Islet precursor cell (in vitro differentiated cells): ENCODE measurements at regions not wholly inside any gene's neighbourhood (a gene's known extent, or its start where the extent isn't known, plus 50 kb on each side); places are given as distances from the start of the nearest gene placed in this dataset.
"Not testable (repeated sequence)": the region's sequence is repeated elsewhere in the genome, so short reads cannot be mapped to it uniquely, and the experiment has no call there.

Source experiments
- DNase-seq: peaks from one replicate; pipeline ENCODE4 v3.0.0-alpha.2; 2018

DNA sequence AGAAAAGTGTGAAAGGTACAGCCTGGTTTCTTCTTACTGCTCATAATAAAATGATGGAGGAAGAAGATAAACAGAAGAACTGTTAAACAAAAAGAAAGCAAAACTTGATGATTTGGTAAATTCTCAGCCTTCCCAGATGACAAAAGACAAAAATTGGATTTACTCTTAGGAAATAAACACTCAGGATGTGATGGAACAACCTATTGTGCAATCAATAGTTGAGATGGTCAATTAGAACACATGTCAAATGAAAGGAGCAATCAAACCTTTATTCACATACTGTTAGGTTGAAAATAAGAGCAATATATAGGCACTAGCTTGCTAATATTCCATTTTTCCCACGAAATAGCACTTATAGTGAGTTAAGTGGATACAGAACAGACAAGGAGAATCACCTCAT is 1174.0 kb upstream of the SLC39A10 start:
- DNase-seq: no peak

GRCh38 chr2:194465641-194466040 is 1191.4 kb upstream of the SLC39A10 start:
- DNase-seq: no peak

- no peak for DNase-seq
Measured at GRCh38 chr2:194464964-194465638, 1191.9 kb upstream of the SLC39A10 start.

- DNase-seq: not testable (repeated sequence)
Measured at GRCh38 chr2:194462883-194463282, 1194.1 kb upstream of the SLC39A10 start.

DNA sequence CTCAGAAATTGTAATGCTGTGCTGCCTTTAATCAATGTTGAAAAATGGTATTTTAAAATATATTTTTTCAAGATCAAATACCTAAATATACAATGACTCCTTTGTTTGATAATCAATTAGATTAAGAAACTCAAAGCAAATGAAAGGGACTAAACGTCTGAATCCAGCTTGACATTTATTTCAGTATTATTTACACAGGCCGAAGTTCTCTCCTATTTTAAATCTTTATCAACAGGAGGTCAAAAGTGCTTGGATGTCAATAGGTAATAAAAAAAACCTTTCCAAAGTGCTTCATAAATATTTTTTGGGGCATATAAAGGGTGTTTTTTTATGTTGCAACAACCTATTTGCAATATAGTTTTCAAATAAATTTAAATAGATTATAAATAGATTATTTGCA is 1201.7 kb upstream of the SLC39A10 start:
- DNase-seq: no peak

DNA sequence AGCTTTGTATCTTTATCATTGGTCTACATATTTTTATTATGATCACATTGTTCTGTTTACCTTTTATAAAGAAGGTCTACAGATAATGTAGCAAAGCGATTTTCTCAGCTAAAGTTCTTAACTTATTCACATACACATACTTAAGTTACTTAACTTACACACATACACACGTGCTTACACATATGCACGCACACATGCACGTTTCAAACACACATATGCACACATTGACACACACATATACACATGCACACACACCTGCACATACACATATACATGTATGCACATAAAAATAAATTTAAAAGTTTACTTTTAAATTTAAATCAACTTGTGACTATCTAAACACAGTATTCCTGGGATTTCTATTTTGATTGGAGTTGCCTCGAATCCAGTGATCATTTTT is 1204.5 kb upstream of the SLC39A10 start:
- no peak for DNase-seq

- no peak for DNase-seq
Measured at GRCh38 chr2:194445226-194445625, 1211.8 kb upstream of the SLC39A10 start.

- no peak for DNase-seq
Measured at GRCh38 chr2:194443926-194444325, 1213.1 kb upstream of the SLC39A10 start.

DNA sequence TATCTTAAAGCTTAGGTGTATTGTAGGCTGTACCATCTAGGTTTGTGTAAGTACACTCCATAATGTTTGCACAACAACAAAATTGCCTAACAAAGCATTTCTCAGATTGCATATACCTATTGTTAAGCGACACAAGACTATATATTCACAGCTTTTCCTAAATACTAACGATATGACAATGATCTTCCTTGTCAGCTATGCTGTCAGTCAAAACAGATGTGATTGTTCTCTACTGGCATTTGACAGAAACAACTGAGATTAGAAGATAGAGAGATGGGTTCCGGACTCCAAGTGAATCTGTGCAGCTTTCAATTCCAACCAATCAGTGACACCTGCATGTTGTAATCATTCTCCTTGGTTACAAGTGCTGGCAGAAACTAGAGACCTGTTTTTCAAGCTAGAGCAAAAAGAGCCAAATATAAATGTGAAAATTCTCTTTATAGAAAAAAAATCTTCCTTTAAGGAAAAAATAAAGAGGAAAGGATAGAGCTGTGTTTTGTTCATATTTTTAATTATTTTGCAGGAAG is 1232.3 kb upstream of the SLC39A10 start:
- DNase-seq: no peak

DNA sequence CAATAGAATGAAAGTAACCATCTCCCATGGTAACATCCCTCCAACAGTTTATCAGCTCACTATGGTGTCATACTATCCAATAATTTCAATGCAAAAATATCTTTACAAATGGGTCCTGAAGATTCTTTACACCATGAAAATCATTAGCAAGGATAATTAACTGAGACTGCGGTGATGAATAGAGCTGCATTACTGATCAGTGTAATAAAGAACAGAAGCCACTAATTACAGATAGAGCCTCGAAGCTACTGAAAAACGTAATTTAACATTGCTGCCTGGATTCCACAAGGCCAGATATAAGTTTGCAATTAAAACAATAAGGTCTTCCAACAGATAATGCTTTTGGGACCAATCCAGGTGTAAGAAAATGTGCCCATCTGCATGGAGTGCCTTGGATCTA is 1245.8 kb upstream of the SLC39A10 start:
- DNase-seq: no peak

- DNase-seq: no peak
Measured at GRCh38 chr2:194395818-194396217, 1261.2 kb upstream of the SLC39A10 start.

- DNase-seq: no peak
Measured at GRCh38 chr2:194385376-194385775, 1271.7 kb upstream of the SLC39A10 start.

DNA sequence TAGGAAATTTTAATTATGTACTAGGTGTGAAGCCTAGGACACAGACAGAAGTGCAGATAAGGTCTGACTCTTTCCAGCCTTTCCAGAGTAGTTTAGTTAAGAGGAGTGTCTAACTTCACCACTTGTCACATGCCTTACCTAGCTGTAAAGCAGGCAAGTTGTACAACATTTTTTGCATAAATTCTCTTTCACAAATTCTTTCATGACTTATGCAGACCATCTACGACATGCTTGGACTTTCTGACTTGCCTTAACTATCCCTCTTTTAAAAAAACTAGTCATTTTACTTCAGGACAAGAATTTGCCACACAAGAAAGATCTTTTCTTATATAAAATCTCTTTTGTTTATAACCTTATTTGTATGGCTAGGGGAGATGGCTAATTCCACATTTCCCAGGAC is 1273.6 kb upstream of the SLC39A10 start:
- DNase-seq: no peak

GRCh38 chr2:194382221-194382620 is 1274.8 kb upstream of the SLC39A10 start:
- DNase-seq: no peak

DNA sequence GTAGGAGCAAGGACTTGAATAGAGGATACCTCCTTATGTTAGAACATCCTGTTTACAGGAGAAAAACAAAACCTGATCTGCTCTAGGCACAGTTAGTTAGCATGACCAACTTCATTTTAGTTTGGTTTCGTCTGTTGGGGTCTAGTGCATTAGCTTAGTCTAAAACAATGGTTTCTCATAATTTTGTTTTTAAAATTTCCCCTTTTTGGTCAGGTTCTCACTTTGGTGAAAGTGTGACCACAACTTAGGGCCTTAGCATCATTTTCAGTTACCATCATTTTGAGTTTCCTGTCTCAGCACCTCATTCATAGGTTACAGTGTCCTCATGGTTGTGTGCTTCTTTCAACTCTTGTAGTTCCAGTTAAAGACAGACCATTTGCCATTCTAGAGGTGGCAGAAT is 1277.0 kb upstream of the SLC39A10 start:
- DNase-seq: no peak

DNA sequence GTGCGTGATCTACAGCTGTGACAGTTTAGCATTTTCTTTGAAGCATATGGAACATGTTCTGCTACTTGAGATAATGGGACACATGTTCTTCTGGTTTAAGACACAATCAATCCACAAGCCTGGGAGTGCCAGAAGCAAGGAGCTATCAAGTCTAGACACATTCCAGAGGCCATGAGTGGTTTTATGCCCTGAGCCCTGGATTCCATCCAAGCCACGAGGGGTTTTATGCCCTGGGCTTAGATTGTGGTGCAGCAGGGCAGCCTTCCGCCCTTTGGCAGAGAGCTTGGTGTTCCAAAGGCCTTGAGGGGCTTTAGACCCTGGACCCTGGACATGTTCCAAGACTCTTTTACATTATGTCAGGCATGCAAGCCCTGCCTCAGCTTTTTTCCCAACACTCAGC is 1289.6 kb upstream of the SLC39A10 start:
- DNase-seq: peak; percentile 62

DNA sequence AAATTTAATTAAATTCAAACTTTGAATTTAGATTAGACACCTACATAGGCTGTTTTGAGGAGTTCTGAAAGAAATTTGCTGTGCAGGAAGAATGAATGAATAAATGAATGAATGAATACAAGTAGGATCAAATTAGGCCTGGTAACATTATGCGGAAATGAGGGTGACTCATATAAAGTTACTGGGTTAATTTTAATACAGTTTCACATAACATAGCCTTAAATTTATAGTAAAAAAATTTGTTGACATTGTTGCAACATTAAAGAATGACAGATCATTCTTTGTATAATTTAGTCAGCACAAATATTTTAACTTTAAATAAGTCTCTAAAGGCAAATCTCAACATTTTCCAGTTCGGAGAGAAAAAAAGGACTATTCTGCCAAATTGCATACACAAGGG is 1293.1 kb upstream of the SLC39A10 start:
- DNase-seq: no peak

DNA sequence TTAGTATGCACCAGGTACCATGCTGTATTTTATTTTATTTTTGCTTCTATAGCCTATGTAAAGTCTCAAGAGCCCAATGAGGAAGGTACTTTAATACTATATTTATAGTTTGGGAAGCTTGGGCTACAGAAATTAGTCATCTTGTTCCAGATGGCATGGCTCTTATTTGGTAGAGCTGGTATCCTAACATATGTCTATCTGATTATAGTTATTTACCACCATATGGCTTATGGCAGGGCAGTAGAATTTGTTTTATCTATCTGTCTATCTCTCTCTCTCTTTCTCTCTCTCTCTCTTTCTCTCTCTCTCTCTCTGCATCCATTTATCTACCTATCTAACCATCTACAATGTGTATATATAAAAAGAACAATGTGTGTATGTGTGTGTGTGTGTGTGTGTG is 1293.7 kb upstream of the SLC39A10 start:
- DNase-seq: no peak

- DNase-seq: no peak
Measured at GRCh38 chr2:194352505-194352904, 1304.5 kb upstream of the SLC39A10 start.

DNA sequence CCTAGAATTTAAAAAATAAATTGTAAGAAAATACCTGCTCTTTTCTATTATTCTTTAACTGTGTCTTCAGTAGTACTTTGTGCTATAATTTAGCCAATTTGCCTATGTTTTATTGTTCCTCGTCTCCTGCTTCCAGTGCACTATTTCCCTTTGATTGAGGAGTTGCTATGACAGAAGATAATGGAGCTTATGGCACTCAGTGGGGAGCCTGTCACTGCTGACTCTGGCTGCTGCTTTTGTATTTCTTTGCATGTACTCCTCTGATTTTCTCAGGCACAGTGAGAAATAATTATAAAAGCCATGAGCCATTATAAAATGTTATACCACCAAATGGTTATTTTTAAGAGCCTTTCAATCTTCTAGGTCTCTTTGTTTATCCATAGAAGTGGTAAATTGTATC is 1310.8 kb upstream of the SLC39A10 start:
- DNase-seq: no peak

GRCh38 chr2:194345347-194345746 is 1311.7 kb upstream of the SLC39A10 start:
- DNase-seq: no peak

DNA sequence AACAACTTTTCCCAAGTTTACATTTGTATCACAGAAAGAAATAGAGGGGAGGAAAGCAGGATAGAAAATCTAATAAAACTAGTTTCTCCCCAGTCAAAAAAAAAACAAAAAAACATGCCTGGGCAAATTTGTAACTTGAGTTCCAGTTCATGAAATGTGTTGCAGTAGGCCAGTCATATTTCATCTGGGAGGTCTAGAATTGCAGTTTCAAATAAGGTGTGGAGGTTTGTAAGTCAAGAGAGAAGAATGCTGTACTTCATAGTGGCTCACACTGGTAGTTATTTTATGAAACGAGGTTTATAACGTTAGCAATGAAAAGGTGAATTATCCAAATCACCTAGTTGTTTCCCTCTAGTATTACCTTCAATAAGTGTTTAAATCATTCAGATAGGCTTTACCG is 1313.9 kb upstream of the SLC39A10 start:
- no peak for DNase-seq

DNA sequence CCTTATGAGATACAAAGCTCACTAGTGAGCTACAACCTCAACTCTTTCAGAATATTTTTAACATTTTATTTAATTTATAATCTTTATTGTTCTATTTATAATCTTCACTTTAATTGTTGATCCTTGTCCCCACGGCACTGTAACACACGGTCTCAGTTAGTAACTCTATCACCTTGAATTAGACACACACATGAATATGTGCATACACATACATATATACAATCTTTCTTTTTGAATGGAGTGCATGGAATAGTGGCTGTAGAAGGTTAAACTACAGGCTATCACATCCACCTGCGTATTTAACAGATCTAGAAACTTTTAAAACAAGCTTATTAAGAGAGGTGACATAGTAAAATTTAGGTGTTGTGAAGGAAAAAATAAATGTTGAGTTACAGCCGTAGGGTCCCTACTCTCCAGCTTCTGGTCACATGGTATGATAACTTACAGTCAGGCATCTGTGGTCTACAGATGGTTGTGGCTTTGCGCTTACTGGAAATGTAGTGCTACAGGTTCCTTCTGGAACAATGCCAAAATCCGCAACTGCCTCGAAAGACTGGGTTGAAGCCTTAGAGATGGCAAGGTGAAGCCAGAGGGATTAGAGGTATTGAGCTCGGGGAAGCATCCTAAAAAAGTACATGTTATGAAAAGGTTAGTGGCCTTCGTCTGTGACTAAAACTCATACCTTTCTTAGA is 1324.1 kb upstream of the SLC39A10 start:
- no peak for DNase-seq

- no peak for DNase-seq
Measured at GRCh38 chr2:194328456-194328855, 1328.6 kb upstream of the SLC39A10 start.
